ENCODE measurements at regions not wholly inside any gene's neighbourhood (a gene's known extent, or its start where the extent isn't known, plus 50 kb on each side); places are given as distances from the start of the nearest gene placed in this dataset.

- no peak for TF ChIP-seq CTCF (conservative IDR thresholded peaks at IDR 0.05)
- no peaks in the 10 kb centered on the region for H3K4me1 Mint-ChIP-seq (ENCODE audit: unreplicated experiment)
- H3K27ac Mint-ChIP-seq: no peak overlapping the region
- no peaks in the 10 kb centered on the region for H3K36me3 Mint-ChIP-seq
- H3K9me3 Mint-ChIP-seq: no peaks in the 10 kb centered on the region
- no peak overlapping the region for H3K4me3 Mint-ChIP-seq
- peaks cover 2% of the 10 kb centered on the region for H3K27me3 Mint-ChIP-seq
- no peak for DNase-seq (ENCODE audit: extremely low spot score, unreplicated experiment)
Measured at GRCh38 chr4:111933703-111934102, 211.6 kb upstream of the FAM241A start.

GRCh38 chr4:111934314-111934713 lies 210.9 kb upstream of the FAM241A start:
- Mint-ChIP-seq H3K27ac (no peak overlapping the region), H3K27me3 (peaks cover 6% of the 10 kb centered on the region), H3K4me1 (ENCODE audit: unreplicated experiment) (no peaks in the 10 kb centered on the region), H3K9me3 (no peaks in the 10 kb centered on the region), H3K36me3 (no peaks in the 10 kb centered on the region), H3K4me3 (no peak overlapping the region)
- no peak for DNase-seq (ENCODE audit: extremely low spot score, unreplicated experiment)
- TF ChIP-seq CTCF (conservative IDR thresholded peaks at IDR 0.05): no peak

GRCh38 chr4:111937368-111937767 lies 207.9 kb upstream of the FAM241A start:
- no peaks in the 10 kb centered on the region for H3K9me3 Mint-ChIP-seq

GRCh38 chr4:111941957-111942356 lies 203.3 kb upstream of the FAM241A start:
- no peak for TF ChIP-seq CTCF (conservative IDR thresholded peaks at IDR 0.05)
- no peak overlapping the region for H3K27ac Mint-ChIP-seq
- no peaks in the 10 kb centered on the region for H3K4me1 Mint-ChIP-seq (ENCODE audit: unreplicated experiment)
- no peak for DNase-seq (ENCODE audit: extremely low spot score, unreplicated experiment)
- peaks cover 6% of the 10 kb centered on the region for H3K27me3 Mint-ChIP-seq
- no peaks in the 10 kb centered on the region for H3K9me3 Mint-ChIP-seq
- no peaks in the 10 kb centered on the region for H3K36me3 Mint-ChIP-seq
- H3K4me3 Mint-ChIP-seq: no peak overlapping the region

More at GRCh38 chr4:111937368-111937767, 207.9 kb upstream of the FAM241A start:
- H3K4me1 Mint-ChIP-seq (ENCODE audit: unreplicated experiment): no peaks in the 10 kb centered on the region
- H3K36me3 Mint-ChIP-seq: no peaks in the 10 kb centered on the region
- H3K4me3 Mint-ChIP-seq: no peak overlapping the region
- H3K27me3 Mint-ChIP-seq: peaks cover 6% of the 10 kb centered on the region
- H3K27ac Mint-ChIP-seq: no peak overlapping the region
- TF ChIP-seq CTCF (conservative IDR thresholded peaks at IDR 0.05): peak; percentile 60
- no peak for DNase-seq (ENCODE audit: extremely low spot score, unreplicated experiment)

- no peak for DNase-seq (ENCODE audit: extremely low spot score, unreplicated experiment)
- no peak overlapping the region for H3K27ac Mint-ChIP-seq
- no peak overlapping the region for H3K4me3 Mint-ChIP-seq
- H3K27me3 Mint-ChIP-seq: peaks cover 2% of the 10 kb centered on the region
- H3K36me3 Mint-ChIP-seq: no peaks in the 10 kb centered on the region
- peak; percentile 63 for TF ChIP-seq CTCF (conservative IDR thresholded peaks at IDR 0.05)
- no peaks in the 10 kb centered on the region for H3K9me3 Mint-ChIP-seq
- no peaks in the 10 kb centered on the region for H3K4me1 Mint-ChIP-seq (ENCODE audit: unreplicated experiment)
Measured at GRCh38 chr4:111943796-111944203, 201.5 kb upstream of the FAM241A start.

- no peak overlapping the region for H3K4me3 Mint-ChIP-seq
- no peak overlapping the region for H3K27ac Mint-ChIP-seq
- no peaks in the 10 kb centered on the region for H3K27me3 Mint-ChIP-seq
- no peaks in the 10 kb centered on the region for H3K36me3 Mint-ChIP-seq
- no peaks in the 10 kb centered on the region for H3K4me1 Mint-ChIP-seq (ENCODE audit: unreplicated experiment)
- H3K9me3 Mint-ChIP-seq: no peaks in the 10 kb centered on the region
- no peak for DNase-seq (ENCODE audit: extremely low spot score, unreplicated experiment)
- no peak for TF ChIP-seq CTCF (conservative IDR thresholded peaks at IDR 0.05)
Measured at GRCh38 chr4:111945014-111945413, 200.2 kb upstream of the FAM241A start.

Data from type B pancreatic cell (in vitro differentiated cells).